ENCODE measurements at regions not wholly inside any gene's neighbourhood (a gene's known extent, or its start where the extent isn't known, plus 50 kb on each side); places are given as distances from the start of the nearest gene placed in this dataset.

- Histone ChIP-seq H3K27me3 (replicated peaks; ENCODE audit: insufficient read depth) (no peaks in the 10 kb centered on the region), H3K4me1 (replicated peaks) (no peaks in the 10 kb centered on the region), H3K36me3 (no peaks in the 10 kb centered on the region), H3K27ac (no peak overlapping the region), H3K9me3 (no peaks in the 10 kb centered on the region), H3K4me3 (no peak overlapping the region)
- intact Hi-C loops (cut with DNase I) = no loop called here
- TF ChIP-seq CTCF (IDR thresholded peaks at IDR 0.05) = no peak
- no peak for TF ChIP-seq POLR2AphosphoS5 (IDR thresholded peaks at IDR 0.05)
- TF ChIP-seq POLR2A (IDR thresholded peaks at IDR 0.05) = no peak
- WGBS = 87% methylated on average over 3 of the region's 3 CpGs
- no peak for DNase-seq (ENCODE audit: low spot score)
Observed at GRCh38 chr10:32111585-32111984, 55.4 kb upstream of the KIF5B start.

DNA sequence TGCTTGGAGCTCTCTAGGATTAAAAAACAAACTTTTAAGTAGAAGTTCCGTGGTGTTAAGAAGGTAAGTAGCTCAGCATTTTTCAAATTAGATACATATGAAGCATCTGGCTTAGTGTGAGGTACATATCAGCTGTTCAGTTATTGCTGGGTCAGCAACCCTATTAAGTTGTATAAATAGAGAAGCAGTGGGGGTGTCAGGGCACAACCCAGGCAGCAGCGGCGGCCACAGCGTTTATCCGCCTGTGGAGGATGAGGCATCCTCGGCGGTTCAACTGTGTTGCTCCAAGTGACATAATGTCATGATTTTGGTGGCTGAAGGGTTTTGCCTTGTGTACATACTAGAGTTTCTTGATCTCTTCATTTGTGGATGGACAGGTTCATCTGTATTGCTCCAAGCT is 54.6 kb upstream of the KIF5B start:
- Histone ChIP-seq H3K4me3 (no peak overlapping the region), H3K27me3 (replicated peaks; ENCODE audit: insufficient read depth) (no peaks in the 10 kb centered on the region), H3K4me1 (replicated peaks) (no peaks in the 10 kb centered on the region), H3K9me3 (no peaks in the 10 kb centered on the region), H3K36me3 (no peaks in the 10 kb centered on the region), H3K27ac (no peak overlapping the region)
- DNase-seq (ENCODE audit: low spot score) = no peak
- intact Hi-C loops (cut with DNase I) = no loop called here
- TF ChIP-seq POLR2AphosphoS5 (IDR thresholded peaks at IDR 0.05) (no peak), POLR2A (IDR thresholded peaks at IDR 0.05) (no peak), CTCF (IDR thresholded peaks at IDR 0.05) (no peak)
- WGBS = 90% methylated on average over 7 of the region's 7 CpGs

DNA sequence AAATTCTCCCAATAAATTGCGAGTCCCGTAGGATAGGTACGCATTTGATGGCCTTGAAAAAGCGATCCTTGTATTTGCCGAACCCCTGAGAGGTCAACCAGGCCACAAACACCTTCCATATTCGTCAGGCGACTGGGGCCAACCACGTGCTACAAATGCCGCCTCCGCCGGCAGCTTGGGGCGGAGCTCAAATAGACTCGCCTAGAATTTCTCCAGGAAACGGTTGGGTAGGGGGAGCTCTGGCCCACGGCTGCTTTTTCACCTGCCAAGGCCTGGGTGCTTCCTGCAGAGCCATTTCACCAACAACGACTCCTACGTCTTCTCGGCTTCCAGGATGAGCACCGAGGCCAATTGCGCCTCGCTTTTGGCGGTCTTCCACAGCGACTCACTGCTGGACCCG is 53.4 kb upstream of the KIF5B start:
- H3K27me3 ChIP-seq (replicated peaks; ENCODE audit: insufficient read depth) = no peaks in the 10 kb centered on the region
- peaks cover 5% of the 10 kb centered on the region for H3K4me1 ChIP-seq (replicated peaks)
- no peaks in the 10 kb centered on the region for H3K36me3 ChIP-seq
- TF ChIP-seq CTCF (IDR thresholded peaks at IDR 0.05) (no peak), POLR2A (IDR thresholded peaks at IDR 0.05) (no peak), POLR2AphosphoS5 (IDR thresholded peaks at IDR 0.05) (no peak)
- intact Hi-C loops (cut with DNase I) = no loop called here
- H3K4me3 ChIP-seq = no peak overlapping the region
- 94% methylated on average over 24 of the region's 24 CpGs for WGBS
- no peak for DNase-seq (ENCODE audit: low spot score)
- H3K9me3 ChIP-seq = no peaks in the 10 kb centered on the region
- no peak overlapping the region for H3K27ac ChIP-seq

Small RNA genes lying in the stretch of these regions (small RNA-seq; reads per million reads assigned to genes)
- gene AL161932.1 (0 reads per million in 2 donors), gene RNU7-22P (0 reads per million in 2 donors)

Data from prostate gland (tissue), 2 donors.